ENCODE measurements at regions not wholly inside any gene's neighbourhood (a gene's known extent, or its start where the extent isn't known, plus 50 kb on each side); places are given as distances from the start of the nearest gene placed in this dataset.

DNA sequence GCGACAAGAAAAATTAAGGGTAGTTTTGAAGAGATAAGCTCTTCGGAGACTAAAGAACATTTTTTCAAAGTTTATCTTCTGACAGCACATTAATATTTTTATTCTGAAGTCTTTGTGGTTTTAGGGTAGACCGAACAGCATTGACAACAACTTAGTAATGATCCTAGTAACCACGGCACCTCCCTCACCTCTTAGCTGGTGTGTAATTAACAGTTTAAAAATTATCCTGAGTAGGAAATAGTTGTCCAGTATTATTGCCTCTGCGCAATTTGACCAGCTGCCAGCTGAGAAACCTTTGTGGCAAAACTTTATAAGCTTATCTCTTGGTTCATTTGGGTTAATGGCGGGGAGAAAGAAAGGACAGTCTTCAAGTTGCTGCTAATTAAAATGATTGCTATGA, 213.6 kb downstream of the CBLL2 start:
- TF ChIP-seq, protein P1, sequence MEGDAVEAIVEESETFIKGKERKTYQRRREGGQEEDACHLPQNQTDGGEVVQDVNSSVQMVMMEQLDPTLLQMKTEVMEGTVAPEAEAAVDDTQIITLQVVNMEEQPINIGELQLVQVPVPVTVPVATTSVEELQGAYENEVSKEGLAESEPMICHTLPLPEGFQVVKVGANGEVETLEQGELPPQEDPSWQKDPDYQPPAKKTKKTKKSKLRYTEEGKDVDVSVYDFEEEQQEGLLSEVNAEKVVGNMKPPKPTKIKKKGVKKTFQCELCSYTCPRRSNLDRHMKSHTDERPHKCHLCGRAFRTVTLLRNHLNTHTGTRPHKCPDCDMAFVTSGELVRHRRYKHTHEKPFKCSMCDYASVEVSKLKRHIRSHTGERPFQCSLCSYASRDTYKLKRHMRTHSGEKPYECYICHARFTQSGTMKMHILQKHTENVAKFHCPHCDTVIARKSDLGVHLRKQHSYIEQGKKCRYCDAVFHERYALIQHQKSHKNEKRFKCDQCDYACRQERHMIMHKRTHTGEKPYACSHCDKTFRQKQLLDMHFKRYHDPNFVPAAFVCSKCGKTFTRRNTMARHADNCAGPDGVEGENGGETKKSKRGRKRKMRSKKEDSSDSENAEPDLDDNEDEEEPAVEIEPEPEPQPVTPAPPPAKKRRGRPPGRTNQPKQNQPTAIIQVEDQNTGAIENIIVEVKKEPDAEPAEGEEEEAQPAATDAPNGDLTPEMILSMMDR (conservative IDR thresholded peaks at IDR 0.05 in 1 of 2, IDR thresholded peaks at IDR 0.05 in 1 of 2; ENCODE audit: extremely low read depth in 1 of 2, insufficient read depth in 1 of 2, low read depth in 1 of 2, low read length in 2 of 2), result no peak
- no peak for TF ChIP-seq EZH2 (IDR thresholded peaks at IDR 0.05; ENCODE audit: borderline replicate concordance, low read length)
